Neutrophil (primary cell): ENCODE measurements at regions not wholly inside any gene's neighbourhood (a gene's known extent, or its start where the extent isn't known, plus 50 kb on each side); places are given as distances from the start of the nearest gene placed in this dataset.
A peak's percentile ranks its signal among the peaks of the same experiment; 100 is the strongest.

Experiments
- H3K27ac ChIP-seq: fragments of 200-600 bp; sonication (generic); 2 replicates; pipeline ENCODE4 v1.5.1; 2016; ENCODE audit warnings: mild to moderate bottlenecking, moderate library complexity
- H3K27me3 ChIP-seq: fragments of 200-600 bp; sonication (generic); 2 replicates; pipeline ENCODE4 v1.6.0; 2016; ENCODE audit warnings: mild to moderate bottlenecking
- H3K36me3 ChIP-seq: fragments of 200-600 bp; sonication (generic); 2 replicates; pipeline ENCODE4 v1.5.1; 2017
- H3K4me1 ChIP-seq, 2 experiments: fragments of 200-600 bp in 1 of 2; sonication (generic) in 1 of 2; 1 replicate in 1 of 2; 2 replicates in 1 of 2; pipeline versions ENCODE4 v1.5.1 to v1.6.1; 2013 to 2016; ENCODE audit warnings: low read depth in 1 of 2, low read length in 1 of 2, mild to moderate bottlenecking in 1 of 2, moderate library complexity in 1 of 2; ENCODE audit not compliant: control insufficient read depth in 1 of 2, insufficient read depth in 1 of 2
- H3K4me3 ChIP-seq, 2 experiments: fragments of 200-600 bp in 1 of 2; sonication (generic) in 1 of 2; 1 replicate in 1 of 2; 2 replicates in 1 of 2; pipeline ENCODE4 v1.5.1; 2013 to 2016; ENCODE audit warnings: low read depth in 1 of 2, low read length in 1 of 2, mild to moderate bottlenecking in 1 of 2, moderate library complexity in 1 of 2
- H3K9me3 ChIP-seq: fragments of 200-600 bp; sonication (generic); 2 replicates; pipeline ENCODE4 v1.5.1; 2016
- TF ChIP-seq, protein P1 (sequence below): fragments of 200-600 bp; sonication (generic); IDR thresholded peaks from 2 replicates; pipeline ENCODE4 v1.5.1; 2016; ENCODE audit warnings: antibody characterized with exemption

DNA sequence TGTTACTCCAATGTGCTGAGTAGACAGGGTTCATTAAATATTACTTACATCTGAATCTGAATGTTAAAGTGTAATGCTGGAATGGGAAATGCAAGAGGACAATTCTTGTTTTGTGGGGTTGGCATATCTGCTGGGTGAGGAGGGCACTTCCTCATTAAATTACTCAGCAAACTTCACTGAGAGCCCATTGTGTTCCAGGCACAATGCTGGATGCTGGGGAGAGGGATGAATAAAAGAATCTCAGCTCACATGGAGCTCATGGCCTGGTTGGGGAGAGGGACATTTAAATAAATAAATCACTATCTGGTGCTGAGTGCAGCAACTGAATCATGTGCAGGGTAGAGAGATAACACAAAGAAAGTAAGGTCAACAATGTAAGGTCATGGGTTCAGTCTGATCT, 199.2 kb upstream of the CFAP20DC start:
- Histone ChIP-seq H3K9me3 (no peaks in the 10 kb centered on the region), H3K27ac (peak overlapping the region; percentile 65)

DNA sequence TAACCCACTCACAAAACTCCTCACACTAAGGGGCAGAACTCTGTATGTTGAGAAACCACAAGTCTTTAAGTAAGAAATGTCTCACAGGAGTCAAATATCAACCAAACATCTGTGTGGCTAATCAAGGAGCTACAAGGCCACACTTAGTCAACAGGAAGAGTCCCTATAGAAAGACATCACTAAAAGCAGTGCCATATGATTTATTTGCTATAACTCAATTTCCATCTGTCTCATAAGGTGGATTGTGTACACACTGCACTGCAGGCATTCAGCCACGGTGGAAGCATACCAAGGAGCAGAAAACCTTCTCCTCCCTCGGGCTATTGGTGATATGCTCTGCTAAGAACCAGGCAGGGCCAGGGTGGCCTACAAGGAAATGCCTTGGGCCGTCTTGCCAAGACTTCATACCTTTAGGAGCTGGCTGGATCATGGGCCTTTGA, 197.6 kb upstream of the CFAP20DC start:
- Histone ChIP-seq H3K27ac (peak overlapping the region; percentile 41), H3K27me3 (no peaks in the 10 kb centered on the region), H3K36me3 (no peaks in the 10 kb centered on the region), H3K9me3 (no peaks in the 10 kb centered on the region), H3K4me1 (peaks cover 48 to 49% of the 10 kb centered on the region in 2 experiments), H3K4me3 (no peak overlapping the region)
- TF ChIP-seq, protein P1, sequence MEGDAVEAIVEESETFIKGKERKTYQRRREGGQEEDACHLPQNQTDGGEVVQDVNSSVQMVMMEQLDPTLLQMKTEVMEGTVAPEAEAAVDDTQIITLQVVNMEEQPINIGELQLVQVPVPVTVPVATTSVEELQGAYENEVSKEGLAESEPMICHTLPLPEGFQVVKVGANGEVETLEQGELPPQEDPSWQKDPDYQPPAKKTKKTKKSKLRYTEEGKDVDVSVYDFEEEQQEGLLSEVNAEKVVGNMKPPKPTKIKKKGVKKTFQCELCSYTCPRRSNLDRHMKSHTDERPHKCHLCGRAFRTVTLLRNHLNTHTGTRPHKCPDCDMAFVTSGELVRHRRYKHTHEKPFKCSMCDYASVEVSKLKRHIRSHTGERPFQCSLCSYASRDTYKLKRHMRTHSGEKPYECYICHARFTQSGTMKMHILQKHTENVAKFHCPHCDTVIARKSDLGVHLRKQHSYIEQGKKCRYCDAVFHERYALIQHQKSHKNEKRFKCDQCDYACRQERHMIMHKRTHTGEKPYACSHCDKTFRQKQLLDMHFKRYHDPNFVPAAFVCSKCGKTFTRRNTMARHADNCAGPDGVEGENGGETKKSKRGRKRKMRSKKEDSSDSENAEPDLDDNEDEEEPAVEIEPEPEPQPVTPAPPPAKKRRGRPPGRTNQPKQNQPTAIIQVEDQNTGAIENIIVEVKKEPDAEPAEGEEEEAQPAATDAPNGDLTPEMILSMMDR, result no peak

More for the DNA sequence above, 199.2 kb upstream of the CFAP20DC start:
- TF ChIP-seq, protein P1, result no peak
- H3K4me3 ChIP-seq, result no peak overlapping the region
- H3K36me3 ChIP-seq, result no peaks in the 10 kb centered on the region
- H3K27me3 ChIP-seq, result no peaks in the 10 kb centered on the region
- H3K4me1 ChIP-seq, result peaks cover 48 to 49% of the 10 kb centered on the region in 2 experiments

DNA sequence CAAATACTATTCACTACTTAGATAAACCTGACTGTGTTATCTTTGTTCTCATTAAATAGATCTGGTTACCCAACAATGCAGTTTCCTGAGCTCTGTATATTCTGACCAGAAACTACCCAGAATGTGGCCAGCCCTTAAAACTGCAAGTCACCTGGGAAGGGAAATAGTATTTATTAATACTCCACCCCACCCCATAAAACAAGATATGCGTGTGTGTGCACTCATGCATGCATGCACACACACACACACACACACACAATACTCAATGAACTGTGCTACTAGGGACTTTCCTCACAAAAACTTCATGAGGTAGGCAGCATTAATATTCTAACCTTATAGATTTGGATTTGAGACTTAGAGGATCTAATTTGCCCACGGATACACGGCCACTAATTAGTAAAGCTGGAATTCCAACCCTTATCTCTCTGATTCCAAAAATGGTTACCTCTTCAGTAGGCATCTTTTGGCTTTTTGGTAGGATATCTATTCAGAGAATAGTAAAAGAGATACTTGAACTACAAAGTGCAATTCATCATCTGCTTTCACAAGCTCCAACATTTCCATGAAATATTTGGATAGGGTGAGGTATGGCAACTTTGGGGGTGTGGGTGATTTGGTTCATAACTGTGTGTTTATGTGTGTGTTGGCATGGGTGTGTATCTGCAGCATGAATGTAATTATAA, 197.0 kb upstream of the CFAP20DC start:
- Histone ChIP-seq H3K4me3 (no peak overlapping the region), H3K27ac (peak overlapping the region; percentile 41), H3K27me3 (no peaks in the 10 kb centered on the region), H3K4me1 (peaks cover 48 to 49% of the 10 kb centered on the region in 2 experiments), H3K36me3 (no peaks in the 10 kb centered on the region), H3K9me3 (no peaks in the 10 kb centered on the region)
- TF ChIP-seq, protein P1, result no peak

DNA sequence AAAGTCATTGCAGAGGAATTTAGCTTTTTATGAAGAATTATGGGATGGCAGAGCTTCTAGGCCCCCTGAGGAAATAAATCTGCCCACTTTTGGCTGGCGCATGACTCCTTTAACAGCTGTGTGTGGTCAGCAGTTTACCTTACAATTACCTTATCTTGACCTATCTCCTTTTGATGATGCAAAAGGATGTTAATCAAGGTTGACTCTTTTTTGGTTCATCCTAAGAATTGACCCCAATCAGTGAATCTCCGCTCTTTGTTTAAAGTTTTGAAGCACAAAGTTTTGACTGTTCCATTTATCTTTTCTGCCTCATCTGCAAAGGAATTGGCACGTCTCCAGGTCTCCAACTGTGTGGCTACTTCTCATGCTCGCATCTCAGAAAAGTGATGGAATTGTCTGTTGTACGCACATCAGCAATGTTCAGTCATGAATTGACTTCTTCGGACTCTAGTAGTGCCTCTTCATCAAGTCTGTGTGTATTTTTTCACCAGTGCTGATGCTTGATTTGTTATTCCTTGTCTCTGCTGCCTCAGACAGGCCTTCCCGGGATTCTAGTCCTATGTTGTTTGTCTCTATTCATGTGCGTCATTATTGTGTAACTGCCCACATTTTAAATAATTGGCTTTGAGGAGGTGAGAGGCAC, 196.2 kb upstream of the CFAP20DC start:
- Histone ChIP-seq H3K27me3 (no peaks in the 10 kb centered on the region), H3K9me3 (no peaks in the 10 kb centered on the region), H3K36me3 (no peaks in the 10 kb centered on the region), H3K27ac (peak overlapping the region; percentile 41), H3K4me1 (peaks cover 48 to 49% of the 10 kb centered on the region in 2 experiments), H3K4me3 (no peak overlapping the region)
- TF ChIP-seq, protein P1, result no peak

GRCh38 chr3:59245300-59245858, 195.6 kb upstream of the CFAP20DC start:
- Histone ChIP-seq H3K4me1 (peaks cover 50 to 51% of the 10 kb centered on the region in 2 experiments), H3K36me3 (no peaks in the 10 kb centered on the region), H3K27ac (no peak overlapping the region), H3K4me3 (no peak overlapping the region), H3K27me3 (no peaks in the 10 kb centered on the region), H3K9me3 (no peaks in the 10 kb centered on the region)
- TF ChIP-seq, protein P1, result no peak
